ENCODE measurements at regions not wholly inside any gene's neighbourhood (a gene's known extent, or its start where the extent isn't known, plus 50 kb on each side); places are given as distances from the start of the nearest gene placed in this dataset.
A peak's percentile ranks its signal among the peaks of the same experiment; 100 is the strongest.

DNA sequence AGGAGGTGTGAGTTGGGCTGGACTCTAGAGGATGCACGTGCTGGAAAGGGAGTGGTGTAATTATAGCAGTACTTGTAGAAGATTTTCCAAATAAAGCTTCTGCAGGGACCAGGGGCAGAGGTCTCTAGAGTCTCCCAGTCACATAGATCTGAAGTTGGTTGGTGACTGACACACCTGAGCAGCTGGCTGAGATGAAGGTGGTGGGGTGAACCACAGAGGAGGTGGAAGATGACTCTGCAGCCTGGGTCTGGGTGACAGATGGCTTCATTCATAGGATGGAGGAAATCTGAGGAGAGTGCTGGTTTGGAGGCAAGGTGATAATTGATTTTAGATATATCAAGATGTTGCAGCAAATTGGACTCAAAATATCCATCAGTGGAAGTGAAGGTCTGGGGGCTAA lies 178.9 kb upstream of the IVNS1ABP start:
- no peak for DNase-seq

DNA sequence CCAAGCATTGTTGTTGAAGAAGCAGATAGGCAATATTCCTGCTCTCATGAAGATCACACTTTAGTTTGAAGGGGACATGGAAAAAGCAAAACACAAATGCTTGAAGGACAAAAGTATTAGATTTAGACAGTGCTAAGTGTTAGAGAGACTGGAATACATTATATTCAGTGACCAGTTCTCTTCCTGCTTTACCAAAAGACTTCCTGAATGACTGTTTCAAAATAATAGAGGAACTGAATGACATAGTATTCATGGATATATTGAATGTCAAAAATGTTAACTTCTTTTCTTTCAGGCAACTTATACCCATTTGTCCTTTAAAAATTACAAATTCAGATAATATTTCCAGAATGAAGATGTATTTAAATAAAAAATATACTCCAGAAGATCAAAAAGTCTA lies 178.0 kb upstream of the IVNS1ABP start:
- no peak for DNase-seq

DNA sequence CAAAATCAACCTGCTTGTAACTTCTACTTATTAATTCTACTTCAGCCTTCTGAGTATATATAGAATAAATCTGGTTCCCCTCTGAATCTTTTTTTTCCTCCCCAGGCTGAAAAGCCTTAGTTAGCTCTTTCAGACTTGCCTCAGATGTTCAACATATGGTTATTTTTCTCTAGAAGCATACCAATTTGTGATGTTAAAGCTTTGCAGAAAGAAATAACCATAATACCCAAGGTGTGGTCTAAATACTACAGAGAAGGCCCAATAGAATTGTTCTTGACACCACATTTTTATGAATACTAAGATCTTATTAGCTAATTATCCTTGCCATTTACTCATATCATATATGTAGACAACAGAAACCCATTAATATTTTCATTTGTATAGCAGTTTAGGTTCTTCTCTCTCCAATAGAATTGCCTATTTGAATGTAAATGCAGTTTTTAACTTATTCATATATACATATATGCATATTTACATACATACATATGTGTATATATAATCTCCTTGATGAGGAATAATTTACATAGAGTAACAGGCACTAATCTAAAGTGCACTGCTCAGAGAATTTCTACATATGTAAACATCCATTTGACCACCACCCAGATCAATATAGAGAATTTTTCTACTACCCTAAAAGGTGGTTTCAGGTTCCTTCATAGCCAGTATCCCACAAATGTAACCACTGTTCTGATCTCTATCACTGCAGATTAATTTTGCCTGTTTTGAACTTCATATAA lies 175.2 kb upstream of the IVNS1ABP start:
- no peak for DNase-seq

DNA sequence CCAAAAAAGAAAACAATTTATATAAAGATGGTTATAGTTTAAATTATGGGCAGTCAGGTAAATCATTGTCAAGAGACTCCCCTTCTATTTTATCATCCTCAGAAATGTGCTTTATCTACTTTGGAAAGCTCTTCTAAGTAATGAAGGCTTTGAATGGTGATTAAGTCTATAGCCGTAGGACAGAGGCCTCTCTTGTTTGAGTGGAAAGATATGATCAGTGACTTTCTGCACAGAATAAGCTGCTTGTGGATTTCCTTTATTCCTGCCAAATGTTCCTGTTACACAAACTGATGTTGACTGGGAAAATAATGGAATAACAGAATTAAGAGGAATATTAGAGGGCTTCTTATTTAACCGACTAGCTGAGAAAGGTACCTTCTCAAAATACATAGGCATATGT lies 174.6 kb upstream of the IVNS1ABP start:
- no peak for DNase-seq

- no peak for DNase-seq
Observed at GRCh38 chr1:185490924-185491323, 173.9 kb upstream of the IVNS1ABP start.

DNA sequence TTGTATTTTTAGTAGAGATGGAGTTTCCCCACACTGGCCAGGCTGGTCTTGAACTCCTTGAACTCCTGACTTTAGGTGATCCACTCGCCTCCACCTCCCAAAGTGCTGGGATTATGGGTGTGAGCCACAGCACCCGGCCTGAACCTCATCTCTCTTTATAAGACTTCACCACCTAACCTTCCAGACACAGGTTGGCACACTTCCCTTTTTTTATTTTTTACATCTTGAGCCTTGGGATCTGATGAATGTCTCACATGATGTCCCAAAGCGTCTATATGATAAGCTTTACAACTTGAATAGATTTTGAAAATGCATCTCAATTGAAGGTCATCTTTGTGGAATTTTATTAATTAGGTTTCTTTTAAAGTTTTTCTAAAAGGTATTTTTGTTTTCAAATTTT lies 172.4 kb upstream of the IVNS1ABP start:
- no peak for DNase-seq

- no peak for DNase-seq
Observed at GRCh38 chr1:185488808-185489207, 171.8 kb upstream of the IVNS1ABP start.

DNA sequence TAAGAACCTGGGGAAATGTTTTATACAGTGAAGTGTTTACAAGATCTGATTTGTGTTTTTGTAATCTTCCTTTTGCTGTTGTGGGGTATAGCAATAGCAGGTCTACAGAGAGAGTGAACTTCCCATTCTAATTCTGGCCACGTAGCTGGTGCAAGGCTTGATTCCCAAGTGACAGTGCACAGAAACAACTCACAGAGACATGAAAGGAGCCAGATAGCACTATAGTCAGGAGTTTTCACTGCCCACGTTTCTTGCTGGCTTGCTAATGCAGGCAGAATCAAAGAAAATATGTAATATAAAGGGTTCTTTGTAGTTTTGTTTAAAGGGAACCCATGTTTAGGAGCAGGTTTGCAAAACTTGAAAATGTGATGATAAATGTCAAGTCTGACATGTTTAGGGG lies 170.9 kb upstream of the IVNS1ABP start:
- DNase-seq: no peak

DNA sequence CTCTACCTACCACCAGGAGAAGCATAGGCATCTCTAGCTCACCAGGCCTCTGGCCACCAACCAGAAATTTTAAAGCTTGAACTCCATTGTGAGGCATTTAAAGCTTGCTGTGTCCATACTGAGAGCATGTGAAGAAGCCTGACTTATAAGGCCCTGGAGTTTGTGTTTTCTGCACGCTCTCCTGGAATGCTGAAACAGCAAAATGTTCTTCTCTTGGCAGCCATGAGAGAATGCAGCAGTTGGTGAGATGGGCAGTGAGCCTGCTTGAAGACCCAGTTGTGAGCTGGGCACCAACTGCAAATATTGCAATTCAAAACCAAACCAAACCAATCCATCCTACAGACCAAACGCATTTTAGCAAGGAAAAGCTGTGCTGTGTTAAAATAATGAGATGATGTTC lies 170.0 kb upstream of the IVNS1ABP start:
- no peak for DNase-seq

DNA sequence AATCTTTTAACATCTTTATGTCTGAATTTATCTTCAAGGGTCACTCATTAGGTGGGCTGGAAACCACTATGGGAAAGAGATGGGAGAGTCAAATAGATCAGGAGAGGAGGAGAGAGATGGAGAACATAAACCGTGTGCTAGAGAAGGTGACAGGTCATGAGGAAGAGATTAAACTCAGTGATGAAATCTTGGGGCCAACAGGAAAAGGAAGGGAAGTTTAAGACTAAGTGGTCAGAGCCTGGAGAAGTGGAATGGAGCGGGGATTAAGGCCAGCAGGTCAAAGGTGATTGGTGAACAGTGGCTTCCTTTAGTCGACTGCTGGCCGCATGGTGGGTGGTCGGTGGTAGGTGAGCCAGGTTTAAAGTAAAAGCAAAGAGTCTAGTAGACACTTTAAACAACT lies 169.3 kb upstream of the IVNS1ABP start:
- DNase-seq: no peak

DNA sequence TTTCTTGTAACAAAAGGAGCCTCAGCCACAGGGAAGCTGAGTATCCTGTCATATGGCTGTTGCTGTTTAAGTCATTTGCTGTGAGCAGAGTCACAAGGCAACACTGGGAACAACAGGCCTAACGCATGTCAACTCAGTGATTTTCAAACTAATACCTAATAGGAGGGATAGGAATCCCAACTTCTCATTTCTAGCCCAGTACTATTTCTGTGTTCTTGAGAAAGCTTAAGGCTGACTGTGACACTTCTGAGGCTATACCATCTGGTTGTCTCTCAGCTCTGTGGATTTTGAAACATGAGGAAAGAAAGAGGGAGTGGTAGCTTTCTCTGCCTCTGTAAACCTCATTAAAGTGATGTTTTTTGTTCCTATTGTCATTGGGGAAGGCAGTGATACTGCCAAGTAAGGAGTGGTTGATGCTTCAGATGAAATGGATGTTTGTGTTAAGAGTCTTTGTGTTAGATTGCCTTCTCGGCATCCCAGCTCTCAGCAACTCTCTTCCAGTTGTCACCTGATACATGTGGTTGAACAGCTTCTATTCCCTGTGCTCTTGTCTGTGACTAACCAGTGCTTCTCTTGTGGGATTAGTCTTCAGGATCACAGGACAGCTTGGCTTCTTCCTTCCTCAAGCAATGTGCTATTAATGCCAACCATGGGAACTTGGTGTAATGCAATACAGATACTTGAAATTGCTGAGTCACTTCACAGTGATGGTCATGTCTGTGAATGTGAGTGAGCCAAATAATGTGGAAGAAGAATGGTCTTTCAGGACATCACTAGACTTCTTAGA lies 166.8 kb upstream of the IVNS1ABP start:
- DNase-seq: peak; percentile 55

DNA sequence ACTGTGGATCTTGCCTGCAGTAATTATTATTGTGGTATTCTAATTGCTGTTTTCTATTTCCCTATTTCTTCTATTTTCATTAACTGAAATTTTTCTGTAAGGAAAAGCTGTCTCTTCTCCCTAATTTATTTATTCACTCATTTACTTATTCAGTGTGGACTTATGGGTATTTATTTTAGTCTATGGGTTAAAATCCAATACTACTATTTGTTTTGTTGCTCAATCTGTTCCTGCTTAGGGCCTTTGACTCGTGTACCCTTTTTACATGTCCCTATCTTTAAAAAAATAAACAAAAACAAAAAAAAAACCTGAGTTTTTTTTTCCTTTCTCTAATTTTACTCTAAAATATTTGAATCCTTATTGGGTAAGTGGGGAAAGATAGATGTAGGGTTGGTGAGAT lies 166.2 kb upstream of the IVNS1ABP start:
- no peak for DNase-seq

GRCh38 chr1:185480545-185480944 lies 163.5 kb upstream of the IVNS1ABP start:
- DNase-seq: no peak

GRCh38 chr1:185479796-185480195 lies 162.8 kb upstream of the IVNS1ABP start:
- DNase-seq: peak; percentile 86

DNA sequence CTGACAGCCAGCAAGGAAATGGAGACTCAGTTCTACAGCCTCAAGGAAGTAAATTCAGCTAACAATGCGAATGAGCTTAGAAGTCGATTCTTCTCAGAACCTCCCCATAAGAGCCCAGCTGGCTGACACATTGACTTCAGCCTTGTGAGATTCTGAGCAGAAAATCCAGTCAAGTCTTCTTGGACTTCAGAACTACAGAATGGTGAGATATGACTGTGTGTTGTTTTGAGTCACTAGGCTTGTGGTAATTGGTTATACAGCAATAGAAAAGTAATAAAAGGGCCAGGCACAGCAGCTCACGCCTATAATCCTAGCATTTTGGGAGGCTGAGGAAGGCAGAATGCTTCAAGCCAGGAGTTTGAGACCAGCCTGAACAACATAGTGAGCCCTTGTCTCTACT lies 161.8 kb upstream of the IVNS1ABP start:
- DNase-seq: no peak

DNA sequence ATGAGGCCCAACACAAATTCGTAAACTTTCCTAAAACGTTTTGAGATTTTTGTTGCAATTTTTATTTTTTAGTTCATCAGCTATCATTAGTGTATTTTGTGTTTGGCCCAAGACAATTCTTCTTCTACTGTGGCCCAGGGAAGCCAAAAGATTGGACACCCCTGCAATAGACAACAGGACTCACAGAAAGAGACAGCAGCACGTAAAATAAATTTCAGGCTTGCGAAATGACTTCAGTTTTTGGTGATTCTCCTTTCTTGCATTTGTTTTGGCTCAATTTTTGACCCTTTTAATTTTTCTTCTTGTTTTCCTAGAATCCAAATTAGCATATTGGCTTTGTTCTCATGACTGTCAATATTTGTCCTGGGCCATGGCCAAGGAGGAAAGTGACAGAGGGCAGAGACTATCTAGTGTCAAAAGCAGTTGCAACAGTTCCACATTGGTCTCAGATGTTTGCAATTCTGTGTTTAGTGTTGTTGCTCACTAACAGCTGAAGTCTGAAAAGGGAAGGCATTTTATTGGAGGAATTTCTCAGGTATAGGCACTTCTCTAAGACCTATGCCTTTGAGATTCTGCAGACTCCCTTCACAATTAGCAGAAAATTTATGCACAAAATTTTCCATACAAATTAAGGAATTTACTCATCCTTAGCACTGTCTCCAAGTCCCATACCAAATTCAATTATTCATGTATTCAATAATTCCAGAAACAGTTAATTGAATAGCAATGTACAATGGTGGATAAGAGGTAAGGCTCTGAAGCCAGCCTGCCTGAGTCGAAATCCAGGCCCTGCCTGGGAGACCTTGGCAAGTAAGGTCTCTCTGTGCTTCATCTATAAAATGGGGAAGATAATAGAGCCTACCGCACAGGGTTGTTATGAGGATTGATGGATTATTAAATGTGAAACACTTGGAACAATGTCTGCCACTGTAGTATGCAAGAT lies 160.9 kb upstream of the IVNS1ABP start:
- DNase-seq: peak; percentile 52

- no peak for DNase-seq
Observed at GRCh38 chr1:185474440-185475149, 157.6 kb upstream of the IVNS1ABP start.

- DNase-seq: no peak
Observed at GRCh38 chr1:185473186-185473585, 156.1 kb upstream of the IVNS1ABP start.

- no peak for DNase-seq
Observed at GRCh38 chr1:185468626-185469025, 151.6 kb upstream of the IVNS1ABP start.

DNA sequence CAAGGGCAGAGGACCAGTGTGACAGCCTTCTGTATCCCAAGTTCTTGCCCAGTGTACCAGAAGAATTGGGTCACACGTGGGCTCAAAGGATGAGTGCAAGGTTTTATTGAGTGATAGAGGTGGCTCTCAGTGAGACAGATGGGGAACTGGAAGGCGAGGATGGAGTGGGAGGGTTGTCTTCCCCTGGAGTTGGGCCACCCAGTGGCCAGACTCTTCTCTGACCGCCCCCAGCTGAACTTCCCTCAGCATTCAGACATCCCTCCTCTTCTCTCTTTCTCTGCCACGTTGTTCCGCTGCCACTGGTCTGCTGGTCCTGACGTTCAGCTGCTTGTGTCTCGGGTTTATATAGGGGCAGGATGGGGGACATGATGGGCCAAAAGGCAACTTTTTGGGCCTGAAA lies 150.1 kb upstream of the IVNS1ABP start:
- DNase-seq: no peak

DNA sequence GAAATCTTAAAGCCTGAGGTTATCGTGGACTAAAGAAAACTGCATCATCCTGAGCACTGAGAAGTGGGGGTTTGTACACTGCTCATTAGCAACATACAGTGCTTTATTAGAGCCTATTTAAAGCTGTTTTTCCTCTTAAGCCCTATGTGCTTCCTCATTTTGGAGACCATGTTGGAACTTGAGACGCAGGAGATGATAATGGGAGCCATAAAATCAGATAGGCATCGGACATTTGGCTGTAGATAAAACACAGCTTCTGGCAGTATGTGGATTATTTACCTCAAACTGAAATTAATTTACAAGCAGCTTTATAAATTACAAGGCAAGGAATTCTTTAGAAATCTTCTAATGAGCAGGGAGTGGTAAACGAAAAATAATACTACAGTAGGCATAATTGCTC lies 147.7 kb upstream of the IVNS1ABP start:
- DNase-seq: no peak

DNA sequence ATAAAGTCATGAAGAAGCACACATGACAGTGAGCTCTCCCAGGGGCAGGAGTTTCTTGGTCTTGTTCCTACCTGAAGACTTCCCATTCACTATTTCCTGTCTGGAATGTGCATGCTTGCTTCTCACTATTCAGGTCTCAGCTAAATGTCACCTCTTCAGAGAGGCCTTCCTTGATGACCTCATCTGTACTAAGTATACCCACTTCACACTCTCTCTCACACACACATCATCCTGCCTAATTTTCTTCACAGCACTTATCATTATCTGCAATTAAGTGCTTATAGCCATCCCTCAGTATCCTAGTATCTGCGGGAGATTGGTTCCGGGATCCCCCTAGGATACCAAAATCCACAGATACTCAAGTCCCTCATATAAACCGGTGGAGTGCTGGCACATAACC lies 146.4 kb upstream of the IVNS1ABP start:
- no peak for DNase-seq

GRCh38 chr1:185463011-185463410 lies 146.0 kb upstream of the IVNS1ABP start:
- DNase-seq: no peak

Data from NCI-H1092 treated with DMSO at 0.1 percent for 48 hours (cell line).